ENCODE measurements at regions not wholly inside any gene's neighbourhood (a gene's known extent, or its start where the extent isn't known, plus 50 kb on each side); places are given as distances from the start of the nearest gene placed in this dataset.
"Not testable (repeated sequence)": the region's sequence is repeated elsewhere in the genome, so short reads cannot be mapped to it uniquely, and the experiment has no call there.

GRCh38 chr11:92035488-92035887, 189.1 kb upstream of the FAT3 start:
- Mint-ChIP-seq H3K9me3 (ENCODE audit: insufficient read depth) (peaks cover 2% of the 10 kb centered on the region), H3K27ac (no peak overlapping the region), H3K4me1 (no peaks in the 10 kb centered on the region), H3K4me3 (no peak overlapping the region), H3K27me3 (no peaks in the 10 kb centered on the region)
- WGBS (ENCODE audit: insufficient coverage) = no CpG with 5 or more reads among the region's 1 CpG
- Histone ChIP-seq H3K27ac (ENCODE audit: low read length in 2 of 2) (no peak overlapping the region), H4K20me1 (ENCODE audit: control insufficient read depth, insufficient read depth, low read length, poor library complexity, severe bottlenecking) (no peaks in the 10 kb centered on the region), H3K9ac (ENCODE audit: low read length) (no peak overlapping the region), H3K4me1 (ENCODE audit: control insufficient read depth in 2 of 2, insufficient read depth in 2 of 2, low read length in 2 of 2) (no peaks in the 10 kb centered on the region), H3K9me3 (ENCODE audit: control extremely low read depth in 1 of 3, control insufficient read depth in 2 of 3, insufficient read depth in 1 of 3, low read length in 2 of 3) (no peaks in the 10 kb centered on the region), H3K79me2 (ENCODE audit: control insufficient read depth, insufficient read depth, low read length) (no peaks in the 10 kb centered on the region), H3K4me3 (ENCODE audit: control extremely low read depth in 1 of 5, extremely low read depth in 1 of 5, insufficient read depth in 1 of 5, low read depth in 2 of 5, low read length in 4 of 5) (no peak overlapping the region), H2AFZ (ENCODE audit: insufficient read depth, low read depth, low read length, poor library complexity, severe bottlenecking) (no peak overlapping the region), H3K36me3 (replicated peaks in 1 of 2; ENCODE audit: control extremely low read depth in 1 of 2, control insufficient read depth in 1 of 2, extremely low read depth in 1 of 2, insufficient read depth in 2 of 2, low read length in 1 of 2) (no peaks in the 10 kb centered on the region), H3K4me2 (replicated peaks; ENCODE audit: low read depth, low read length, poor library complexity, severe bottlenecking) (no peak overlapping the region), H3K27me3 (replicated peaks in 1 of 4; ENCODE audit: control extremely low read depth in 1 of 4, control insufficient read depth in 3 of 4, insufficient read depth in 4 of 4, low read length in 3 of 4) (no peaks in the 10 kb centered on the region)
- DNase-seq (no peak), ATAC-seq (ENCODE audit: low read depth) (no peak)
- intact Hi-C loops (cut with micrococcal nuclease) = no loop called here
- ChIA-PET POLR2A (no interaction called here), CTCF (no interaction called here)
- TF ChIP-seq CTCF (IDR thresholded peaks at IDR 0.05) (no peak), EZH2 (IDR thresholded peaks at IDR 0.05; ENCODE audit: borderline replicate concordance, insufficient read depth, low read depth, low read length, poor library complexity, severe bottlenecking) (no peak)

GRCh38 chr11:92027136-92027535, 197.5 kb upstream of the FAT3 start:
- H2AFZ ChIP-seq (ENCODE audit: insufficient read depth, low read depth, low read length, poor library complexity, severe bottlenecking); H3K4me2 ChIP-seq (replicated peaks; ENCODE audit: low read depth, low read length, poor library complexity, severe bottlenecking); H3K27ac ChIP-seq (ENCODE audit: low read length in 2 of 2); intact Hi-C loops (cut with micrococcal nuclease); H4K20me1 ChIP-seq (ENCODE audit: control insufficient read depth, insufficient read depth, low read length, poor library complexity, severe bottlenecking); CTCF ChIA-PET; H3K27ac Mint-ChIP-seq; H3K4me3 Mint-ChIP-seq; H3K27me3 ChIP-seq (replicated peaks in 1 of 4; ENCODE audit: control extremely low read depth in 1 of 4, control insufficient read depth in 3 of 4, insufficient read depth in 4 of 4, low read length in 3 of 4); H3K9me3 Mint-ChIP-seq (ENCODE audit: insufficient read depth); H3K79me2 ChIP-seq (ENCODE audit: control insufficient read depth, insufficient read depth, low read length); H3K27me3 Mint-ChIP-seq; POLR2A ChIA-PET; ATAC-seq (ENCODE audit: low read depth); DNase-seq; H3K4me1 Mint-ChIP-seq; H3K9me3 ChIP-seq (ENCODE audit: control extremely low read depth in 1 of 3, control insufficient read depth in 2 of 3, insufficient read depth in 1 of 3, low read length in 2 of 3); H3K36me3 ChIP-seq (replicated peaks in 1 of 2; ENCODE audit: control extremely low read depth in 1 of 2, control insufficient read depth in 1 of 2, extremely low read depth in 1 of 2, insufficient read depth in 2 of 2, low read length in 1 of 2); H3K4me1 ChIP-seq (ENCODE audit: control insufficient read depth in 2 of 2, insufficient read depth in 2 of 2, low read length in 2 of 2); H3K4me3 ChIP-seq (ENCODE audit: control extremely low read depth in 1 of 5, extremely low read depth in 1 of 5, insufficient read depth in 1 of 5, low read depth in 2 of 5, low read length in 4 of 5); H3K9ac ChIP-seq (ENCODE audit: low read length): not testable (repeated sequence)
- 91% methylated on average over 12 of the region's 16 CpGs for WGBS (ENCODE audit: insufficient coverage)
